ENCODE measurements at regions not wholly inside any gene's neighbourhood (a gene's known extent, or its start where the extent isn't known, plus 50 kb on each side); places are given as distances from the start of the nearest gene placed in this dataset.

GRCh38 chr12:90343966-90344365 is 611.0 kb downstream of the CCER1 start:
- TF ChIP-seq POLR2AphosphoS5 (IDR thresholded peaks at IDR 0.05), result no peak
- TF ChIP-seq, protein P1, sequence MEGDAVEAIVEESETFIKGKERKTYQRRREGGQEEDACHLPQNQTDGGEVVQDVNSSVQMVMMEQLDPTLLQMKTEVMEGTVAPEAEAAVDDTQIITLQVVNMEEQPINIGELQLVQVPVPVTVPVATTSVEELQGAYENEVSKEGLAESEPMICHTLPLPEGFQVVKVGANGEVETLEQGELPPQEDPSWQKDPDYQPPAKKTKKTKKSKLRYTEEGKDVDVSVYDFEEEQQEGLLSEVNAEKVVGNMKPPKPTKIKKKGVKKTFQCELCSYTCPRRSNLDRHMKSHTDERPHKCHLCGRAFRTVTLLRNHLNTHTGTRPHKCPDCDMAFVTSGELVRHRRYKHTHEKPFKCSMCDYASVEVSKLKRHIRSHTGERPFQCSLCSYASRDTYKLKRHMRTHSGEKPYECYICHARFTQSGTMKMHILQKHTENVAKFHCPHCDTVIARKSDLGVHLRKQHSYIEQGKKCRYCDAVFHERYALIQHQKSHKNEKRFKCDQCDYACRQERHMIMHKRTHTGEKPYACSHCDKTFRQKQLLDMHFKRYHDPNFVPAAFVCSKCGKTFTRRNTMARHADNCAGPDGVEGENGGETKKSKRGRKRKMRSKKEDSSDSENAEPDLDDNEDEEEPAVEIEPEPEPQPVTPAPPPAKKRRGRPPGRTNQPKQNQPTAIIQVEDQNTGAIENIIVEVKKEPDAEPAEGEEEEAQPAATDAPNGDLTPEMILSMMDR (IDR thresholded peaks at IDR 0.05), result no peak
- TF ChIP-seq EP300 (IDR thresholded peaks at IDR 0.05), result no peak

All from stomach (tissue), 4 donors.